A673 (cell line): ENCODE measurements at regions not wholly inside any gene's neighbourhood (a gene's known extent, or its start where the extent isn't known, plus 50 kb on each side); places are given as distances from the start of the nearest gene placed in this dataset.
A peak's percentile ranks its signal among the peaks of the same experiment; 100 is the strongest.

ENCODE experiments used
- BruUV-seq: library from RNA; stranded (reverse); fragments of 400-500 nt; replicated peaks from 2 replicates; lab custom pipeline; 2021; lab: Mats Ljungman, UMichigan
- CTCF ChIA-PET: fragments of 300-600 bp; sonication (Branson Sonifier 250); formaldehyde crosslinking; loops from one replicate; lab custom pipeline; 2022; ENCODE audit warnings: antibody characterized with exemption; lab: Charles Lee
- POLR2A ChIA-PET: fragments of 300-600 bp; sonication (Branson Sonifier 250); formaldehyde crosslinking; loops from one replicate; lab custom pipeline; 2022; ENCODE audit warnings: antibody characterized with exemption; ENCODE audit not compliant: low non-redundant PET; lab: Charles Lee
- DNase-seq: peaks from one replicate; pipeline ENCODE4 v3.0.0-alpha.2; 2015; ENCODE audit warnings: low spot score
- H3K27ac ChIP-seq: fragments of 200-600 bp; sonication (generic); 2 replicates; pipeline ENCODE4 v1.5.1; 2016; ENCODE audit warnings: mixed run types, low read depth, mild to moderate bottlenecking, mixed read lengths, antibody characterized with exemption, low read length; ENCODE audit not compliant: poor library complexity, severe bottlenecking
- H3K27me3 ChIP-seq: fragments of 200-600 bp; sonication (generic); replicated peaks from 2 replicates; pipeline ENCODE4 v1.6.1; 2017; ENCODE audit warnings: mixed run types, low read depth, mild to moderate bottlenecking, mixed read lengths, antibody characterized with exemption, low read length; ENCODE audit not compliant: insufficient read depth, poor library complexity
- H3K36me3 ChIP-seq: fragments of 200-600 bp; sonication (generic); 2 replicates; pipeline ENCODE4 v1.6.1; 2016; ENCODE audit warnings: mixed run types, mild to moderate bottlenecking, mixed read lengths, antibody characterized with exemption, low read length; ENCODE audit not compliant: insufficient read depth, poor library complexity, severe bottlenecking
- H3K4me1 ChIP-seq: fragments of 200-600 bp; sonication (generic); 2 replicates; pipeline ENCODE4 v1.6.1; 2017; ENCODE audit warnings: mixed run types, mild to moderate bottlenecking, mixed read lengths, antibody characterized with exemption, low read length; ENCODE audit not compliant: insufficient read depth, poor library complexity, severe bottlenecking
- H3K4me3 ChIP-seq: fragments of 200-600 bp; sonication (generic); 2 replicates; pipeline ENCODE4 v1.5.1; 2016; ENCODE audit warnings: low read depth, mixed run types, mild to moderate bottlenecking, mixed read lengths, low read length; ENCODE audit not compliant: poor library complexity, severe bottlenecking
- H3K9me3 ChIP-seq: fragments of 200-600 bp; sonication (generic); 2 replicates; pipeline ENCODE4 v1.6.1; 2016; ENCODE audit warnings: mixed run types, low read depth, mild to moderate bottlenecking, mixed read lengths, antibody characterized with exemption, low read length; ENCODE audit not compliant: poor library complexity, severe bottlenecking
- EZH2 ChIP-seq: fragments of 200-600 bp; sonication (generic); IDR thresholded peaks from 2 replicates; pipeline ENCODE4 v1.6.1; 2017; ENCODE audit warnings: borderline replicate concordance, low read depth, mild to moderate bottlenecking, mixed read lengths, antibody characterized with exemption, low read length; ENCODE audit not compliant: poor library complexity, severe bottlenecking
- intact Hi-C: fragments of 100-400 bp; cut with micrococcal nuclease; formaldehyde crosslinking; loops from one replicate; pipeline ENCODE4 v1.10.0; 2022; ENCODE audit not compliant: unreplicated experiment
- TF ChIP-seq, protein P1 (sequence below): fragments of 300-800, 200-600 bp; sonication (generic); conservative IDR thresholded peaks from 2 replicates; pipeline ENCODE4 v1.5.1; 2017; ENCODE audit warnings: low read depth, mild to moderate bottlenecking, antibody characterized with exemption, low read length, moderate library complexity, mixed read lengths

- Histone ChIP-seq H3K4me3 (no peak overlapping the region), H3K27ac (peak overlapping the region; percentile 57), H3K36me3 (no peaks in the 10 kb centered on the region), H3K27me3 (no peaks in the 10 kb centered on the region), H3K9me3 (no peaks in the 10 kb centered on the region), H3K4me1 (peaks cover 36% of the 10 kb centered on the region)
- TSS peak; percentile 66 for BruUV-seq
- intact Hi-C loops = loop anchor here (5.0 kb wide), 1 partner anchor 81 kb away; no protein-coding TSS in a partner anchor
- no peak for DNase-seq
- POLR2A ChIA-PET = interaction anchor here (0.6 kb wide), 1 partner anchor 422 kb away, joined by 6 read pairs; no protein-coding TSS in a partner anchor
- CTCF ChIA-PET = no interaction called here
- TF ChIP-seq EZH2 = no peak
- TF ChIP-seq, protein P1, sequence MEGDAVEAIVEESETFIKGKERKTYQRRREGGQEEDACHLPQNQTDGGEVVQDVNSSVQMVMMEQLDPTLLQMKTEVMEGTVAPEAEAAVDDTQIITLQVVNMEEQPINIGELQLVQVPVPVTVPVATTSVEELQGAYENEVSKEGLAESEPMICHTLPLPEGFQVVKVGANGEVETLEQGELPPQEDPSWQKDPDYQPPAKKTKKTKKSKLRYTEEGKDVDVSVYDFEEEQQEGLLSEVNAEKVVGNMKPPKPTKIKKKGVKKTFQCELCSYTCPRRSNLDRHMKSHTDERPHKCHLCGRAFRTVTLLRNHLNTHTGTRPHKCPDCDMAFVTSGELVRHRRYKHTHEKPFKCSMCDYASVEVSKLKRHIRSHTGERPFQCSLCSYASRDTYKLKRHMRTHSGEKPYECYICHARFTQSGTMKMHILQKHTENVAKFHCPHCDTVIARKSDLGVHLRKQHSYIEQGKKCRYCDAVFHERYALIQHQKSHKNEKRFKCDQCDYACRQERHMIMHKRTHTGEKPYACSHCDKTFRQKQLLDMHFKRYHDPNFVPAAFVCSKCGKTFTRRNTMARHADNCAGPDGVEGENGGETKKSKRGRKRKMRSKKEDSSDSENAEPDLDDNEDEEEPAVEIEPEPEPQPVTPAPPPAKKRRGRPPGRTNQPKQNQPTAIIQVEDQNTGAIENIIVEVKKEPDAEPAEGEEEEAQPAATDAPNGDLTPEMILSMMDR = no peak
These were observed 166.6 kb downstream of the CYYR1 start for GRCh38 chr21:26406526-26406925.

GRCh38 chr21:26405735-26406361 lies 167.2 kb downstream of the CYYR1 start:
- intact Hi-C loops = loop anchor here (5.0 kb wide), 1 partner anchor 81 kb away; no protein-coding TSS in a partner anchor
- POLR2A ChIA-PET = interaction anchor here (0.6 kb wide), 1 partner anchor 422 kb away, joined by 6 read pairs; no protein-coding TSS in a partner anchor
- no peaks in the 10 kb centered on the region for H3K27me3 ChIP-seq
- CTCF ChIA-PET = no interaction called here
- DNase-seq = peak; percentile 59
- no peaks in the 10 kb centered on the region for H3K36me3 ChIP-seq
- H3K4me1 ChIP-seq = peaks cover 36% of the 10 kb centered on the region
- no peak overlapping the region for H3K4me3 ChIP-seq
- no TSS peak for BruUV-seq
- H3K27ac ChIP-seq = peak overlapping the region; percentile 57
- TF ChIP-seq EZH2 = no peak
- TF ChIP-seq, protein P1 = no peak
- no peaks in the 10 kb centered on the region for H3K9me3 ChIP-seq

DNA sequence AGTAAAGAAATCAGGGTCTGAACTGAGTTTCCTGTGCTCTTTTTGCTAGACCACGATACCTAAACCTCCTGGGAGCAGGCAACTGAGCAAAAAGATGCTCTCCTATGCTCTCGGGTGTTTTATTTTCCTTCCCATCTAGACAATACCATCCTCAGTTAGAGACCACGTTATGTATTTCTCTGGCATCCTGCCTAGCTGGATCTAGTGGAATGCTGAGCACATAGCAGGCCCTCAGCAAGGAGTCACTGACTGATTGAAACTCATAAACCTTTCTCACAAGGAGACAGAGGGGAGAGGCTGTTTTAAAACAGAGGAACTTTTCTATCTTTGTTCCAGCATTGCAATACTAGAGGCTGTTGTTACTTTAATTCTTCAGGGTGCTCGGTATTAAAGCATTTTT lies 168.0 kb downstream of the CYYR1 start:
- ChIA-PET POLR2A (interaction anchor here (0.5 kb wide), 1 partner anchor 289 kb away, joined by 3 read pairs; no protein-coding TSS in a partner anchor), CTCF (no interaction called here)
- H3K9me3 ChIP-seq = no peaks in the 10 kb centered on the region
- DNase-seq = peak; percentile 40
- intact Hi-C loops = loop anchor here (5.0 kb wide), 1 partner anchor 82 kb away; no protein-coding TSS in a partner anchor
- H3K4me3 ChIP-seq = no peak overlapping the region
- no TSS peak for BruUV-seq
- no peaks in the 10 kb centered on the region for H3K27me3 ChIP-seq
- peak overlapping the region; percentile 57 for H3K27ac ChIP-seq
- TF ChIP-seq, protein P1 = no peak
- TF ChIP-seq EZH2 = no peak
- peaks cover 32% of the 10 kb centered on the region for H3K4me1 ChIP-seq
- H3K36me3 ChIP-seq = no peaks in the 10 kb centered on the region
